Activated T-helper 2 cell treated with anti-CD3 and anti-CD28 coated beads, Interferon-gamma antibody, Interleukin-2, Interleukin-4, amounts not matched to agents 10 μg/mL and 5 μg/mL and 100 μg/mL, durations not matched to agents 14 hours and 24 hours and 36 hours (primary cell): ENCODE measurements at regions not wholly inside any gene's neighbourhood (a gene's known extent, or its start where the extent isn't known, plus 50 kb on each side); places are given as distances from the start of the nearest gene placed in this dataset.

ENCODE experiments used
- DNase-seq: peaks from one replicate; pipeline ENCODE4 v3.0.0; 2021; ENCODE audit warnings: low spot score
- H3K27ac Mint-ChIP-seq: one replicate; pipeline ENCODE4 v1.8.0; 2021; ENCODE audit warnings: mixed read lengths
- H3K27me3 Mint-ChIP-seq: one replicate; pipeline ENCODE4 v1.8.0; 2021; ENCODE audit warnings: low read depth, mixed read lengths
- H3K36me3 Mint-ChIP-seq: one replicate; pipeline ENCODE4 v1.8.0; 2021; ENCODE audit warnings: low read depth, mixed read lengths
- H3K4me1 Mint-ChIP-seq: one replicate; pipeline ENCODE4 v1.8.0; 2021; ENCODE audit warnings: low read depth, mixed read lengths
- H3K4me3 Mint-ChIP-seq: one replicate; pipeline ENCODE4 v1.8.0; 2021; ENCODE audit warnings: low read depth, mild to moderate bottlenecking, moderate library complexity, mixed read lengths
- H3K9me3 Mint-ChIP-seq: one replicate; pipeline ENCODE4 v1.8.0; 2021; ENCODE audit warnings: mixed read lengths
- intact Hi-C: fragments of 100-400 bp; cut with micrococcal nuclease; formaldehyde crosslinking; loops from one replicate; pipeline ENCODE4 v1.15.1; 2023

DNA sequence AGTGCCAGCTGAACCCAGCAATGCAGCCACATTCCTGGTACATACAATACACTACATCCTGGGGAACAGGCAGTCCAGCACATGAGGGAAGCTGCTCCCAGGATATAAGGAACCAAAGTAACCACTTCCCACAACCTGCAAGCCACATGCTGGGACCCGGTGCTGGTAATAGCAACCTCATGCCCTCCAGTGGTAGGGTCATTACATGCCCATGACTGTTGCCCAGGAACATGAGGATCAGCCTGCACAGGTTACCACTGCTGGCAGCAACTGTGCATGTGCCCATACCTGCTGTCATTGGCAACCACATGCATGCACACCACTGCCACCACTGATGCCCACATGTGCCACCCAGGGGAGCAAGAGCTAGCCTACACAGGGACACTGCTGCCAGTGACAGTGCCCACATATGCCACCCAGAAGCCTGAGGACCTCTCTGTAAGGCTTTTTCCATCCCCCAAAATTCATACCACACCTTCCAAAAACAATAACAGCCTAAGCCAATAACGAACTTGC, 1982.5 kb downstream of the ARAP2 start:
- DNase-seq, result no peak
- Mint-ChIP-seq H3K9me3 (peaks cover 45% of the 10 kb centered on the region), H3K27ac (no peak overlapping the region), H3K4me1 (no peaks in the 10 kb centered on the region), H3K4me3 (no peak overlapping the region), H3K36me3 (no peaks in the 10 kb centered on the region), H3K27me3 (no peaks in the 10 kb centered on the region)
- intact Hi-C loops, result no loop called here

DNA sequence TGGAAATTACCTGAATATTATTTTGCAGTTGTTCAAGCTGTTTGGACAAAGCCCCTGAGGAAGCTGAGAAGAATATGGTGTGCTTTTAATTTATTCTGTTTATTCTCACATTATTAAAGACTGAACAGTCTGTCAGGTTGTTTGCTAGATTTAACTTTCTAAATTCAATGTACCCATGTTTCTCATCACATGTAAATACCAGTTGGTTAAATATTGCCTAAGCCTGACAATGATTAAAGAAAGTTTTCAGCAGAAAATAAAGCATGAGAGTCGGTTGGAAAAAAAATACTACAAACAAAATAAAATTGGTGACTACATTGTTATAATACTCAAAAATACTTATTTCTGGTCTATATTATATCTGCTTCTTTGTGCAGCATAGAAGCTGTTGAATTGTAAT, 1974.7 kb downstream of the ARAP2 start:
- Mint-ChIP-seq H3K9me3 (peaks cover 36% of the 10 kb centered on the region), H3K27ac (no peak overlapping the region), H3K36me3 (no peaks in the 10 kb centered on the region), H3K4me3 (no peak overlapping the region), H3K27me3 (no peaks in the 10 kb centered on the region), H3K4me1 (no peaks in the 10 kb centered on the region)
- DNase-seq, result no peak
- intact Hi-C loops, result no loop called here

DNA sequence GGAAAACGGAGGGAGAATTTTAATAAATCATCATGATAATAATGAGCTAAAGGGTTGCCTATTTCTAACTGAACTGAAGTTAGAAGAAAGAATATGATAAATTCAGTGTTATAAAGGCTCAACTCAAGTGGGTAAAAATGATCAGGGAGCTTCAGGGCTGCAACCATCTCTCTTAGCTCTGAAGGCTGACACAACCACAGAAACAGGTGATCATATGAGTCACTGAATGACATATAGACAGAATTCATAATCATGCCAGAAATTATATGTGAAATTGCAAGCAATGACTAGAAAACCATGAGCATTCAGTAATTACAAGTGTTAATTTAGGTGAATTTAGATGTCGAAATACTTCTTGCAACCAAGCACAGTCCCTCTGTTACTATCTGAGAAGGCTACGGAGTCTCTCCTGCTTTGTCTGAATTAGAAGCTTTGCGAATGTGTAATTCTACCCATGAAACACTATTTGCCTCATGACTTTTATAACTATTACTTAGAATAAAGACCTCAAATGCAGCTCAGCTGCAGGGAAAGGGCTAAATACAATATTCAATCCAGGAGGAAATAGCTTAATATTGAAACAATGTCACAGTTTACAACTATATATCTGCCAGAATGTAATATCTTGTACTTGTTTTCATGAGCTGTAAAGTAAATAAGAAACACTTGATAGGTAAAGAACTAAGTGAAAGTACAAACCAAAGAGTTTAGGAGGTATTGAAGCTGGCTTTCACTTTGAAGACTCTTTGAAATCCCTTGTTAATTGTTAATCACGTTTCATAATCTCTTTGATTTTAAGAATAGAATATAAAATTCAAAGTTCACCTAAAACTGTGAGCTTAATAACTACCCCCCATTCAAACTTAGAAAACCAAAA, 1972.6 kb downstream of the ARAP2 start:
- DNase-seq, result no peak
- no peaks in the 10 kb centered on the region for H3K27me3 Mint-ChIP-seq
- intact Hi-C loops, result no loop called here

DNA sequence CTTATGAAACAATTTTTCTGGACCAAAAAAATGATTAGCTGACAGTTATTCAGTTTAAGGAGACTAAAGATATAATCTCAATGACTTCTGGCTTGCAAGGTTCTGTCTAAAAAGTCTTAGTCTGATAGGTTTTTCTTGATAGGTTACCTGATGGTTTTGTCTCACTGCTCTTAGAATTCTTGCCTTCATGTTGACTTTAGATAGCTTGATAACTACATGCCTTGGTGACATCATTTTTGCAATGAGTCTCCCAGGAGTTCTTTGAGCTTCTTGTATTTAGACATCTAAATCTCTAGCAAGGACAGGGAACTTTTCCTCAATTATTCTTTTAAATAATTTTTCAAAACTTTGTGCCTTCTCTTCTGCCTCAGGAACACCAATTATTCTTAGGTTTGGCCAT, 1965.3 kb downstream of the ARAP2 start:
- H3K9me3 Mint-ChIP-seq, result peaks cover 19% of the 10 kb centered on the region
- no peak overlapping the region for H3K27ac Mint-ChIP-seq
- intact Hi-C loops, result no loop called here
- H3K4me3 Mint-ChIP-seq, result no peak overlapping the region
- no peaks in the 10 kb centered on the region for H3K36me3 Mint-ChIP-seq
- no peaks in the 10 kb centered on the region for H3K27me3 Mint-ChIP-seq
- no peaks in the 10 kb centered on the region for H3K4me1 Mint-ChIP-seq
- no peak for DNase-seq

More for the DNA sequence above, 1972.6 kb downstream of the ARAP2 start:
- H3K27ac Mint-ChIP-seq, result no peak overlapping the region
- H3K4me1 Mint-ChIP-seq, result no peaks in the 10 kb centered on the region
- H3K36me3 Mint-ChIP-seq, result no peaks in the 10 kb centered on the region
- no peak overlapping the region for H3K4me3 Mint-ChIP-seq
- peaks cover 29% of the 10 kb centered on the region for H3K9me3 Mint-ChIP-seq

GRCh38 chr4:34280131-34280530, 1964.2 kb downstream of the ARAP2 start:
- DNase-seq, result no peak
- no peaks in the 10 kb centered on the region for H3K4me1 Mint-ChIP-seq

GRCh38 chr4:34281826-34282225, 1962.5 kb downstream of the ARAP2 start:
- no peaks in the 10 kb centered on the region for H3K4me1 Mint-ChIP-seq
- H3K27me3 Mint-ChIP-seq, result no peaks in the 10 kb centered on the region
- H3K36me3 Mint-ChIP-seq, result no peaks in the 10 kb centered on the region
- DNase-seq, result no peak
- intact Hi-C loops, result no loop called here
- H3K9me3 Mint-ChIP-seq, result peaks cover 18% of the 10 kb centered on the region
- no peak overlapping the region for H3K4me3 Mint-ChIP-seq
- H3K27ac Mint-ChIP-seq, result no peak overlapping the region

More at GRCh38 chr4:34280131-34280530, 1964.2 kb downstream of the ARAP2 start:
- intact Hi-C loops, result no loop called here
- H3K27ac Mint-ChIP-seq, result no peak overlapping the region
- peaks cover 19% of the 10 kb centered on the region for H3K9me3 Mint-ChIP-seq
- no peaks in the 10 kb centered on the region for H3K27me3 Mint-ChIP-seq
- no peak overlapping the region for H3K4me3 Mint-ChIP-seq
- H3K36me3 Mint-ChIP-seq, result no peaks in the 10 kb centered on the region

DNA sequence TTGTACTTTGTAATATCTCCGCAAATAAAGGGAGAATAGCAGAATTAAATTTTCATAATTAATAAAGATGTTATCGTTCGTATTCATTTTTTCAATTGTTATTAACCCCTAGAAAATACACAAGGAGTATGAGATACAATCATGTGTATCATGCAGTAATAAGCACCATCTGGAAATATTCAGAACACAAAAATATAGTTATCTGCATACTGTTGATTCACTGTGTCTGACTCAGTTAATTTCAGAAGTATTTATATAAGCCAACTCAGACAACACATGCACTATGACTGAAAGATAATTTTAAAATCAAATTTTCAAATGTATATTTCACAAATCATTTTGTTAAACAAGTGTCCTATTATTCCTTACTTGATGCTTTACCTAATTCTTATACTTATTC, 1954.8 kb downstream of the ARAP2 start:
- no peaks in the 10 kb centered on the region for H3K27me3 Mint-ChIP-seq
- no peaks in the 10 kb centered on the region for H3K36me3 Mint-ChIP-seq
- no peak overlapping the region for H3K4me3 Mint-ChIP-seq
- no peak overlapping the region for H3K27ac Mint-ChIP-seq
- no peak for DNase-seq
- H3K9me3 Mint-ChIP-seq, result peaks cover 10% of the 10 kb centered on the region
- intact Hi-C loops, result no loop called here
- no peaks in the 10 kb centered on the region for H3K4me1 Mint-ChIP-seq

GRCh38 chr4:34289962-34290361, 1954.4 kb downstream of the ARAP2 start:
- H3K4me1 Mint-ChIP-seq, result no peaks in the 10 kb centered on the region
- DNase-seq, result no peak
- no peak overlapping the region for H3K4me3 Mint-ChIP-seq
- no peak overlapping the region for H3K27ac Mint-ChIP-seq
- no peaks in the 10 kb centered on the region for H3K27me3 Mint-ChIP-seq
- peaks cover 13% of the 10 kb centered on the region for H3K9me3 Mint-ChIP-seq
- no peaks in the 10 kb centered on the region for H3K36me3 Mint-ChIP-seq
- intact Hi-C loops, result no loop called here

DNA sequence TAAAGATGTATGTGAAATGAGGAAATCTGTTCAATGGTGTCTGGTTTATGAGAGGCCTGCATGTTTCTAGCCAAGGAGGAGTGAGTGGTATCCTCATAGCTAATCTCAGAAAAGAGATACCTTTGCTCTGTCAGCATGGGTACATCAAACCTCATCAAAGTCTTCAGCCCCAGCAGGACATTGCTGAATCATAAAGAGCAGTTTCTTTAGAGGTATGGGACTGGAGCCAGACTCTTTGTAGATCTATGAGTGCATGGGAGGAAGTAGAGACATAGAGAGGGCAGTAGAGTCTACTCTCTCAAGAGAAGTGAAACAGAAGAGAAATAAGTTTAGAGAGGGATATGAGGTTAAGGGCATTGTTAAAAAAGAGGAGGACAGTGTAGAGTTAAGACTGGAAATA, 1950.9 kb downstream of the ARAP2 start:
- peaks cover 24% of the 10 kb centered on the region for H3K9me3 Mint-ChIP-seq
- H3K27ac Mint-ChIP-seq, result no peak overlapping the region
- H3K4me1 Mint-ChIP-seq, result no peaks in the 10 kb centered on the region
- H3K36me3 Mint-ChIP-seq, result no peaks in the 10 kb centered on the region
- intact Hi-C loops, result no loop called here
- DNase-seq, result no peak
- no peaks in the 10 kb centered on the region for H3K27me3 Mint-ChIP-seq
- H3K4me3 Mint-ChIP-seq, result no peak overlapping the region

GRCh38 chr4:34309383-34309906, 1934.9 kb downstream of the ARAP2 start:
- Mint-ChIP-seq H3K27ac (no peak overlapping the region), H3K36me3 (no peaks in the 10 kb centered on the region), H3K4me1 (no peaks in the 10 kb centered on the region), H3K27me3 (no peaks in the 10 kb centered on the region), H3K4me3 (no peak overlapping the region), H3K9me3 (peaks cover 26% of the 10 kb centered on the region)
- intact Hi-C loops, result no loop called here
- no peak for DNase-seq

- no peaks in the 10 kb centered on the region for H3K36me3 Mint-ChIP-seq
- H3K27me3 Mint-ChIP-seq, result no peaks in the 10 kb centered on the region
- no peak for DNase-seq
- no peaks in the 10 kb centered on the region for H3K4me1 Mint-ChIP-seq
- H3K27ac Mint-ChIP-seq, result no peak overlapping the region
- intact Hi-C loops, result no loop called here
- H3K4me3 Mint-ChIP-seq, result no peak overlapping the region
- H3K9me3 Mint-ChIP-seq, result peaks cover 3% of the 10 kb centered on the region
Measured at GRCh38 chr4:34318773-34319172, 1925.5 kb downstream of the ARAP2 start.

- Mint-ChIP-seq H3K4me1 (no peaks in the 10 kb centered on the region), H3K27ac (no peak overlapping the region), H3K27me3 (no peaks in the 10 kb centered on the region), H3K9me3 (peaks cover 4% of the 10 kb centered on the region), H3K4me3 (no peak overlapping the region), H3K36me3 (no peaks in the 10 kb centered on the region)
- no peak for DNase-seq
- intact Hi-C loops, result no loop called here
Measured at GRCh38 chr4:34323549-34324320, 1920.6 kb downstream of the ARAP2 start.

GRCh38 chr4:34328939-34329338, 1915.4 kb downstream of the ARAP2 start:
- intact Hi-C loops, result no loop called here
- Mint-ChIP-seq H3K4me1 (no peaks in the 10 kb centered on the region), H3K9me3 (peaks cover 16% of the 10 kb centered on the region), H3K36me3 (no peaks in the 10 kb centered on the region), H3K27ac (no peak overlapping the region), H3K4me3 (no peak overlapping the region), H3K27me3 (no peaks in the 10 kb centered on the region)
- no peak for DNase-seq
